Neural progenitor cell (in vitro differentiated cells): ENCODE measurements at regions not wholly inside any gene's neighbourhood (a gene's known extent, or its start where the extent isn't known, plus 50 kb on each side); places are given as distances from the start of the nearest gene placed in this dataset.

Source experiments
- DNase-seq: peaks from one replicate; pipeline ENCODE4 v3.0.0-alpha.2; 2016; ENCODE audit warnings: low spot score
- H2AFZ ChIP-seq: fragments of 200-600 bp; sonication (generic); replicated peaks from 2 replicates; pipeline ENCODE4 v1.6.1; 2016; ENCODE audit warnings: antibody characterized with exemption
- H3F3A ChIP-seq: fragments of 200-600 bp; sonication (generic); 2 replicates; pipeline ENCODE4 v1.6.1; 2016; ENCODE audit warnings: antibody characterized with exemption, low read depth
- H3K27ac ChIP-seq: fragments of 200-600 bp; sonication (generic); 2 replicates; pipeline ENCODE4 v1.5.1; 2016; ENCODE audit warnings: mild to moderate bottlenecking
- H3K27me3 ChIP-seq: fragments of 200-600 bp; sonication (generic); 2 replicates; pipeline ENCODE4 v1.6.1; 2016; ENCODE audit warnings: mild to moderate bottlenecking, moderate library complexity
- H3K36me3 ChIP-seq: fragments of 200-600 bp; sonication (generic); 2 replicates; pipeline ENCODE4 v1.5.1; 2016
- H3K4me1 ChIP-seq: fragments of 200-600 bp; sonication (generic); 2 replicates; pipeline ENCODE4 v1.6.1; 2016; ENCODE audit warnings: mixed run types
- H3K4me2 ChIP-seq: fragments of 200-600 bp; sonication (generic); 2 replicates; pipeline ENCODE4 v1.6.1; 2016
- H3K4me3 ChIP-seq: fragments of 200-600 bp; sonication (generic); 2 replicates; pipeline ENCODE4 v1.5.1; 2016
- H3K79me2 ChIP-seq: fragments of 200-600 bp; sonication (generic); 2 replicates; pipeline ENCODE4 v1.6.1; 2016; ENCODE audit warnings: low read depth
- H3K9ac ChIP-seq: fragments of 200-600 bp; sonication (generic); 2 replicates; pipeline ENCODE4 v1.6.1; 2016
- H3K9me3 ChIP-seq: fragments of 200-600 bp; sonication (generic); 2 replicates; pipeline ENCODE4 v1.5.1; 2016; ENCODE audit warnings: low read depth
- H4K20me1 ChIP-seq: fragments of 200-600 bp; sonication (generic); 2 replicates; pipeline ENCODE4 v1.6.1; 2016; ENCODE audit warnings: low read depth
- H3K27ac Mint-ChIP-seq: 3 replicates; pipeline ENCODE4 v1.8.0; 2021; ENCODE audit warnings: mixed read lengths
- H3K27me3 Mint-ChIP-seq: 2 replicates; pipeline ENCODE4 v1.8.0; 2022; ENCODE audit warnings: low read depth, mild to moderate bottlenecking, inconsistent platforms, moderate library complexity, mixed read lengths; ENCODE audit not compliant: insufficient read depth
- H3K36me3 Mint-ChIP-seq: 3 replicates; pipeline ENCODE4 v1.8.0; 2021; ENCODE audit warnings: mixed read lengths
- H3K4me1 Mint-ChIP-seq: 3 replicates; pipeline ENCODE4 v1.8.0; 2021; ENCODE audit warnings: mixed read lengths
- H3K4me3 Mint-ChIP-seq: 3 replicates; pipeline ENCODE4 v1.8.0; 2021; ENCODE audit warnings: mild to moderate bottlenecking, moderate library complexity, mixed read lengths
- H3K9me3 Mint-ChIP-seq: 3 replicates; pipeline ENCODE4 v1.8.0; 2020; ENCODE audit warnings: mixed read lengths
- EZH2 ChIP-seq: fragments of 200-600 bp; sonication (generic); IDR thresholded peaks from 2 replicates; pipeline ENCODE4 v1.6.1; 2017; ENCODE audit warnings: antibody characterized with exemption, mild to moderate bottlenecking, moderate library complexity
- EZH2phosphoT487 ChIP-seq: fragments of 200-600 bp; sonication (generic); IDR thresholded peaks from 2 replicates; pipeline ENCODE4 v1.6.1; 2017; ENCODE audit warnings: antibody characterized with exemption
- TF ChIP-seq, protein P1 (sequence below): fragments of 200-600 bp; sonication (generic); IDR thresholded peaks from 2 replicates; pipeline ENCODE4 v1.5.1; 2017; ENCODE audit warnings: antibody characterized with exemption, mild to moderate bottlenecking

GRCh38 chr10:94274142-94274787 lies 88.5 kb downstream of the NOC3L start:
- no peaks in the 10 kb centered on the region for H3K79me2 ChIP-seq
- TF ChIP-seq, protein P1, sequence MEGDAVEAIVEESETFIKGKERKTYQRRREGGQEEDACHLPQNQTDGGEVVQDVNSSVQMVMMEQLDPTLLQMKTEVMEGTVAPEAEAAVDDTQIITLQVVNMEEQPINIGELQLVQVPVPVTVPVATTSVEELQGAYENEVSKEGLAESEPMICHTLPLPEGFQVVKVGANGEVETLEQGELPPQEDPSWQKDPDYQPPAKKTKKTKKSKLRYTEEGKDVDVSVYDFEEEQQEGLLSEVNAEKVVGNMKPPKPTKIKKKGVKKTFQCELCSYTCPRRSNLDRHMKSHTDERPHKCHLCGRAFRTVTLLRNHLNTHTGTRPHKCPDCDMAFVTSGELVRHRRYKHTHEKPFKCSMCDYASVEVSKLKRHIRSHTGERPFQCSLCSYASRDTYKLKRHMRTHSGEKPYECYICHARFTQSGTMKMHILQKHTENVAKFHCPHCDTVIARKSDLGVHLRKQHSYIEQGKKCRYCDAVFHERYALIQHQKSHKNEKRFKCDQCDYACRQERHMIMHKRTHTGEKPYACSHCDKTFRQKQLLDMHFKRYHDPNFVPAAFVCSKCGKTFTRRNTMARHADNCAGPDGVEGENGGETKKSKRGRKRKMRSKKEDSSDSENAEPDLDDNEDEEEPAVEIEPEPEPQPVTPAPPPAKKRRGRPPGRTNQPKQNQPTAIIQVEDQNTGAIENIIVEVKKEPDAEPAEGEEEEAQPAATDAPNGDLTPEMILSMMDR, result no peak
- TF ChIP-seq EZH2phosphoT487 (no peak), EZH2 (no peak)
- no peaks in the 10 kb centered on the region for H4K20me1 ChIP-seq
- H3K9me3 ChIP-seq, result no peaks in the 10 kb centered on the region
- no peak overlapping the region for H2AFZ ChIP-seq
- Mint-ChIP-seq H3K9me3 (peaks cover 22% of the 10 kb centered on the region), H3K4me3 (no peak overlapping the region), H3K4me1 (no peaks in the 10 kb centered on the region), H3K27me3 (no peaks in the 10 kb centered on the region), H3K27ac (no peak overlapping the region), H3K36me3 (peaks cover 12% of the 10 kb centered on the region)
- no peak overlapping the region for H3K4me2 ChIP-seq
- H3K4me1 ChIP-seq, result no peaks in the 10 kb centered on the region
- no peak overlapping the region for H3K27ac ChIP-seq
- no peak overlapping the region for H3K4me3 ChIP-seq
- no peak overlapping the region for H3K9ac ChIP-seq
- H3K27me3 ChIP-seq, result no peaks in the 10 kb centered on the region
- no peaks in the 10 kb centered on the region for H3K36me3 ChIP-seq
- H3F3A ChIP-seq, result no peaks in the 10 kb centered on the region
- DNase-seq, result no peak

DNA sequence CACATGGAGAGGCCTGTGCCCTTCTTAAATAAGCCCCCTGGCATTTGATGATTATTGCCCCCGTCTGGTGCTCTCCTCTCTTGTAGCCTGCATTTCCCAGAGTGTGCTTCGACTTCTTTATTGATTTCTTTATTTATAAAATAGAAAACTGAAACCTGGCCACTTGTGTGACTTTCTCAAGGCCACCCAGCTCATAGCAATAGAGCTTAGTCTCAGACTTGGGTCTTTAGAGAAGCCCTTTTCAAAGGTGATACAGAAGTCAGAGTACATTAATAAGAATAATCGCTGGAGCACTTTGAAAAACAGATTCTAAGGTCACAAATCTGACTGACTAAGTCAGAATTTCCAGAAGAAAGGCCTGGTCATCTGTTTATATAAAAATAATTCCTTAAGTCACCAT lies 86.6 kb downstream of the NOC3L start:
- Mint-ChIP-seq H3K36me3 (peaks cover 10% of the 10 kb centered on the region), H3K4me1 (no peaks in the 10 kb centered on the region), H3K9me3 (peaks cover 19% of the 10 kb centered on the region), H3K27ac (no peak overlapping the region), H3K27me3 (no peaks in the 10 kb centered on the region), H3K4me3 (no peak overlapping the region)
- Histone ChIP-seq H3K27me3 (no peaks in the 10 kb centered on the region), H3K36me3 (no peaks in the 10 kb centered on the region), H3K27ac (no peak overlapping the region), H3K4me3 (no peak overlapping the region), H3K79me2 (no peaks in the 10 kb centered on the region), H3K4me1 (peaks cover 3% of the 10 kb centered on the region), H3K9me3 (no peaks in the 10 kb centered on the region), H3K9ac (no peak overlapping the region), H3K4me2 (no peak overlapping the region), H2AFZ (no peak overlapping the region), H4K20me1 (no peaks in the 10 kb centered on the region), H3F3A (no peaks in the 10 kb centered on the region)
- no peak for DNase-seq
- no peak for TF ChIP-seq EZH2phosphoT487
- no peak for TF ChIP-seq EZH2
- TF ChIP-seq, protein P1, result no peak

- Mint-ChIP-seq H3K36me3 (peaks cover 5% of the 10 kb centered on the region), H3K27me3 (no peaks in the 10 kb centered on the region), H3K4me1 (no peaks in the 10 kb centered on the region), H3K4me3 (no peak overlapping the region), H3K9me3 (peaks cover 9% of the 10 kb centered on the region), H3K27ac (no peak overlapping the region)
- Histone ChIP-seq H3K36me3 (no peaks in the 10 kb centered on the region), H4K20me1 (no peaks in the 10 kb centered on the region), H3K9ac (no peak overlapping the region), H3K4me1 (peaks cover 3% of the 10 kb centered on the region), H3K4me2 (no peak overlapping the region), H3F3A (no peaks in the 10 kb centered on the region), H3K4me3 (no peak overlapping the region), H3K27me3 (no peaks in the 10 kb centered on the region), H3K79me2 (no peaks in the 10 kb centered on the region), H3K27ac (no peak overlapping the region), H2AFZ (no peak overlapping the region), H3K9me3 (no peaks in the 10 kb centered on the region)
- no peak for DNase-seq
- TF ChIP-seq, protein P1, result no peak
- TF ChIP-seq EZH2 (no peak), EZH2phosphoT487 (no peak)
Observed at GRCh38 chr10:94277450-94277849, 85.3 kb downstream of the NOC3L start.
